ENCODE measurements at regions not wholly inside any gene's neighbourhood (a gene's known extent, or its start where the extent isn't known, plus 50 kb on each side); places are given as distances from the start of the nearest gene placed in this dataset.

DNA sequence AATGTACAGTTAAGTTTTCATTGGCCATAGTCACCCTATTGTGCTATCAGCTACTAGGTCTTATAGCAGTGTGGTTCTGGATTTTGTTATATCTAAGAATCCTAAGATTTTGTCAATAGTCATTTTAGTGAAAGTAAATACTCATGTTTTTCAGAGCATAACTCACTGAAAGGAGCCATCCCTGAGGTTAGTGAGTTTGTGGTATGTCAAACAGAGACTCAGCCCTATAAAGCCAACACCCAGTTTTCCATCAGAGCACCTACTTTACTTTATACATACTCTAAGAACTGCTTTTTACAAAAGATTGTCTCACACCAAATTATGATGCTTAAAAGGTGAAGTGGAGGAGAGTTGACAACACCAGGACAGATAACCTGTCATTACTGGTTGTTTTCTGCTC is 686.3 kb upstream of the LRFN5 start:
- no peak overlapping the region for H2AFZ ChIP-seq (ENCODE audit: low read length)
- no peaks in the 10 kb centered on the region for H4K20me1 ChIP-seq (ENCODE audit: insufficient read depth, low read length)
- ATAC-seq, result no peak
- ChIA-PET POLR2A (no interaction called here), CTCF (ENCODE audit: low intra/inter-chr PET ratio, low total read pairs) (no interaction called here)
- no peaks in the 10 kb centered on the region for H3K4me1 ChIP-seq (ENCODE audit: insufficient read depth, low read length)
- H3K4me2 ChIP-seq (ENCODE audit: low read depth, low read length), result no peak overlapping the region
- FAIRE-seq, result no peak
- H3K27me3 ChIP-seq (ENCODE audit: control insufficient read depth in 1 of 2, insufficient read depth in 2 of 2, low read length in 2 of 2), result no peaks in the 10 kb centered on the region
- TF ChIP-seq KDM6A (CRISPR knock-in tag; IDR thresholded peaks at IDR 0.05; ENCODE audit: low read depth), result no peak
- TF ChIP-seq, protein P1, sequence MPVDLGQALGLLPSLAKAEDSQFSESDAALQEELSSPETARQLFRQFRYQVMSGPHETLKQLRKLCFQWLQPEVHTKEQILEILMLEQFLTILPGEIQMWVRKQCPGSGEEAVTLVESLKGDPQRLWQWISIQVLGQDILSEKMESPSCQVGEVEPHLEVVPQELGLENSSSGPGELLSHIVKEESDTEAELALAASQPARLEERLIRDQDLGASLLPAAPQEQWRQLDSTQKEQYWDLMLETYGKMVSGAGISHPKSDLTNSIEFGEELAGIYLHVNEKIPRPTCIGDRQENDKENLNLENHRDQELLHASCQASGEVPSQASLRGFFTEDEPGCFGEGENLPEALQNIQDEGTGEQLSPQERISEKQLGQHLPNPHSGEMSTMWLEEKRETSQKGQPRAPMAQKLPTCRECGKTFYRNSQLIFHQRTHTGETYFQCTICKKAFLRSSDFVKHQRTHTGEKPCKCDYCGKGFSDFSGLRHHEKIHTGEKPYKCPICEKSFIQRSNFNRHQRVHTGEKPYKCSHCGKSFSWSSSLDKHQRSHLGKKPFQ (CRISPR knock-in tag; IDR thresholded peaks at IDR 0.05; ENCODE audit: insufficient replicate concordance), result no peak
- no peak for TF ChIP-seq MED1 (CRISPR knock-in tag; IDR thresholded peaks at IDR 0.05)
- no peak for TF ChIP-seq ZKSCAN5 (CRISPR knock-in tag; IDR thresholded peaks at IDR 0.05)
- no peak for TF ChIP-seq HOXA9 (CRISPR knock-in tag; IDR thresholded peaks at IDR 0.05; ENCODE audit: borderline replicate concordance)
- no peak for TF ChIP-seq RARA (CRISPR knock-in tag; IDR thresholded peaks at IDR 0.05)
- no peak for TF ChIP-seq ZNF468 (CRISPR knock-in tag; IDR thresholded peaks at IDR 0.05)
- no peak for TF ChIP-seq SATB2 (CRISPR knock-in tag; IDR thresholded peaks at IDR 0.05)
- TF ChIP-seq, protein P2, sequence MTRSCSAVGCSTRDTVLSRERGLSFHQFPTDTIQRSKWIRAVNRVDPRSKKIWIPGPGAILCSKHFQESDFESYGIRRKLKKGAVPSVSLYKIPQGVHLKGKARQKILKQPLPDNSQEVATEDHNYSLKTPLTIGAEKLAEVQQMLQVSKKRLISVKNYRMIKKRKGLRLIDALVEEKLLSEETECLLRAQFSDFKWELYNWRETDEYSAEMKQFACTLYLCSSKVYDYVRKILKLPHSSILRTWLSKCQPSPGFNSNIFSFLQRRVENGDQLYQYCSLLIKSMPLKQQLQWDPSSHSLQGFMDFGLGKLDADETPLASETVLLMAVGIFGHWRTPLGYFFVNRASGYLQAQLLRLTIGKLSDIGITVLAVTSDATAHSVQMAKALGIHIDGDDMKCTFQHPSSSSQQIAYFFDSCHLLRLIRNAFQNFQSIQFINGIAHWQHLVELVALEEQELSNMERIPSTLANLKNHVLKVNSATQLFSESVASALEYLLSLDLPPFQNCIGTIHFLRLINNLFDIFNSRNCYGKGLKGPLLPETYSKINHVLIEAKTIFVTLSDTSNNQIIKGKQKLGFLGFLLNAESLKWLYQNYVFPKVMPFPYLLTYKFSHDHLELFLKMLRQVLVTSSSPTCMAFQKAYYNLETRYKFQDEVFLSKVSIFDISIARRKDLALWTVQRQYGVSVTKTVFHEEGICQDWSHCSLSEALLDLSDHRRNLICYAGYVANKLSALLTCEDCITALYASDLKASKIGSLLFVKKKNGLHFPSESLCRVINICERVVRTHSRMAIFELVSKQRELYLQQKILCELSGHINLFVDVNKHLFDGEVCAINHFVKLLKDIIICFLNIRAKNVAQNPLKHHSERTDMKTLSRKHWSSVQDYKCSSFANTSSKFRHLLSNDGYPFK (CRISPR knock-in tag; IDR thresholded peaks at IDR 0.05; ENCODE audit: borderline replicate concordance), result no peak
- TF ChIP-seq MAFF (IDR thresholded peaks at IDR 0.05; ENCODE audit: low read depth, low read length), result no peak
- no peak for TF ChIP-seq CHCHD3 (CRISPR knock-in tag; IDR thresholded peaks at IDR 0.05)
- TF ChIP-seq ZBTB20 (CRISPR knock-in tag; IDR thresholded peaks at IDR 0.05; ENCODE audit: borderline replicate concordance, low read depth), result no peak
- TF ChIP-seq LCORL (IDR thresholded peaks at IDR 0.05), result no peak
- no peak for TF ChIP-seq LCORL (CRISPR knock-in tag; IDR thresholded peaks at IDR 0.05)
- TF ChIP-seq ZNF264 (CRISPR knock-in tag; IDR thresholded peaks at IDR 0.05), result no peak
- TF ChIP-seq, protein P3, sequence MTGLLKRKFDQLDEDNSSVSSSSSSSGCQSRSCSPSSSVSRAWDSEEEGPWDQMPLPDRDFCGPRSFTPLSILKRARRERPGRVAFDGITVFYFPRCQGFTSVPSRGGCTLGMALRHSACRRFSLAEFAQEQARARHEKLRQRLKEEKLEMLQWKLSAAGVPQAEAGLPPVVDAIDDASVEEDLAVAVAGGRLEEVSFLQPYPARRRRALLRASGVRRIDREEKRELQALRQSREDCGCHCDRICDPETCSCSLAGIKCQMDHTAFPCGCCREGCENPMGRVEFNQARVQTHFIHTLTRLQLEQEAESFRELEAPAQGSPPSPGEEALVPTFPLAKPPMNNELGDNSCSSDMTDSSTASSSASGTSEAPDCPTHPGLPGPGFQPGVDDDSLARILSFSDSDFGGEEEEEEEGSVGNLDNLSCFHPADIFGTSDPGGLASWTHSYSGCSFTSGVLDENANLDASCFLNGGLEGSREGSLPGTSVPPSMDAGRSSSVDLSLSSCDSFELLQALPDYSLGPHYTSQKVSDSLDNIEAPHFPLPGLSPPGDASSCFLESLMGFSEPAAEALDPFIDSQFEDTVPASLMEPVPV (CRISPR knock-in tag; IDR thresholded peaks at IDR 0.05), result no peak
- no peak for TF ChIP-seq HNRNPUL1 (IDR thresholded peaks at IDR 0.05; ENCODE audit: low read depth, low read length)
- no peak for TF ChIP-seq FOXM1 (CRISPR knock-in tag; IDR thresholded peaks at IDR 0.05)
- TF ChIP-seq ZNF562 (CRISPR knock-in tag; IDR thresholded peaks at IDR 0.05; ENCODE audit: borderline replicate concordance), result no peak
- no peak for TF ChIP-seq NFKBIZ (CRISPR knock-in tag; IDR thresholded peaks at IDR 0.05)
- TF ChIP-seq, protein P4, sequence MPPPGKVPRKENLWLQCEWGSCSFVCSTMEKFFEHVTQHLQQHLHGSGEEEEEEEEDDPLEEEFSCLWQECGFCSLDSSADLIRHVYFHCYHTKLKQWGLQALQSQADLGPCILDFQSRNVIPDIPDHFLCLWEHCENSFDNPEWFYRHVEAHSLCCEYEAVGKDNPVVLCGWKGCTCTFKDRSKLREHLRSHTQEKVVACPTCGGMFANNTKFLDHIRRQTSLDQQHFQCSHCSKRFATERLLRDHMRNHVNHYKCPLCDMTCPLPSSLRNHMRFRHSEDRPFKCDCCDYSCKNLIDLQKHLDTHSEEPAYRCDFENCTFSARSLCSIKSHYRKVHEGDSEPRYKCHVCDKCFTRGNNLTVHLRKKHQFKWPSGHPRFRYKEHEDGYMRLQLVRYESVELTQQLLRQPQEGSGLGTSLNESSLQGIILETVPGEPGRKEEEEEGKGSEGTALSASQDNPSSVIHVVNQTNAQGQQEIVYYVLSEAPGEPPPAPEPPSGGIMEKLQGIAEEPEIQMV (CRISPR knock-in tag; IDR thresholded peaks at IDR 0.05; ENCODE audit: low read depth), result no peak
- peaks cover 70% of the 10 kb centered on the region for H3K9me3 ChIP-seq (ENCODE audit: low read length)
- no peak for DNase-seq (ENCODE audit: low spot score)
- no peak overlapping the region for H3K27ac ChIP-seq (ENCODE audit: extremely low read length, insufficient read depth, low read length)
- H3K4me3 ChIP-seq (replicated peaks in 1 of 3; ENCODE audit: insufficient read depth in 1 of 3, low read depth in 2 of 3, low read length in 3 of 3), result no peak overlapping the region
- no peaks in the 10 kb centered on the region for H3K36me3 ChIP-seq (replicated peaks in 1 of 2; ENCODE audit: control insufficient read depth in 1 of 2, insufficient read depth in 2 of 2, low read length in 2 of 2)
- in situ Hi-C loops (cut with HindIII; ENCODE audit: extremely low pct_ligation_motif_present, low pct_unique_long_range_greater_than_20kb) (no loop called here), intact Hi-C loops (cut with micrococcal nuclease; ENCODE audit: unreplicated experiment) (no loop called here)
- BruUV-seq (replicated peaks), result no TSS peak
- H3K79me2 ChIP-seq (ENCODE audit: insufficient read depth, low read length), result no peaks in the 10 kb centered on the region
- H3K9ac ChIP-seq (ENCODE audit: insufficient read depth, low read depth, low read length), result no peak overlapping the region

All from HepG2 (cell line).